ENCODE measurements at regions not wholly inside any gene's neighbourhood (a gene's known extent, or its start where the extent isn't known, plus 50 kb on each side); places are given as distances from the start of the nearest gene placed in this dataset.

DNA sequence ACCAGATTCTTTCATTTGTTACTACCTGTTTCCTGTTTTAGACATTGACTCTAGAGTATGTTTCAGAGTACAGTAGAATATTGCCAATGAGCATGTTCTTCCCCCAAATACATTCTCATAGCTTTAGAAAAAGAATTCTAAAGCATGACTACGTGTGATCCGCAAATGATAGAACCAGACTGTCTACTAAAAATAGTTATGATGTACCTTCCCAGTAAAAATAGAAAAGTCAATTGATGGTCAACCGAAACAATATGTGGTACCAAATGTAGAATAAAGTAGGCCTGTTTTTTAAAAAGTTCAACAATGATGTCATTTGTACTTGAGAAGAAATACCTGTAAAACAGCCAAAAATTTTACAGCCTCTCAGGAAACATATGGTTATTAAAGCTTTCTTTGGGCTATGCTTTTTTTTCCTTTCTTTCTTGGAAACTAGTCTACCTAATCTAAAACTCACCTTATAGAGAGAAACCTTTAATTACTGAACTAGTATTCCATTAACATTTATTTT is 130.1 kb upstream of the MTHFD1L start:
- TF ChIP-seq FOXK2 (IDR thresholded peaks at IDR 0.05) = no peak
- no peak for TF ChIP-seq SP1 (IDR thresholded peaks at IDR 0.05)
